HCT116 (cell line): ENCODE measurements at regions not wholly inside any gene's neighbourhood (a gene's known extent, or its start where the extent isn't known, plus 50 kb on each side); places are given as distances from the start of the nearest gene placed in this dataset.

ENCODE experiments used
- CBX3 ChIP-seq: IDR thresholded peaks from 2 replicates; pipeline ENCODE4 v1.6.1; 2012; ENCODE audit warnings: low read depth
- CEBPB ChIP-seq: IDR thresholded peaks from 2 replicates; pipeline ENCODE4 v1.6.1; 2012; ENCODE audit warnings: low read depth
- EZH2 ChIP-seq: fragments of 200-600 bp; sonication (generic); IDR thresholded peaks from 2 replicates; pipeline ENCODE4 v1.6.1; 2017; ENCODE audit warnings: antibody characterized with exemption, mixed run types
- POLR2A ChIP-seq: IDR thresholded peaks from 2 replicates; pipeline ENCODE4 v1.7.0; 2011; ENCODE audit warnings: borderline replicate concordance; ENCODE audit not compliant: insufficient read depth, insufficient read length; ENCODE audit errors: extremely low read depth
- POLR2AphosphoS5 ChIP-seq: IDR thresholded peaks from 2 replicates; pipeline ENCODE4 v1.6.1; 2011; ENCODE audit warnings: mild to moderate bottlenecking, low read depth, low read length, moderate library complexity
- SIN3A ChIP-seq: IDR thresholded peaks from 2 replicates; pipeline ENCODE4 v1.6.1; 2012; ENCODE audit warnings: low read depth
- SP1 ChIP-seq: IDR thresholded peaks from 2 replicates; pipeline ENCODE4 v1.6.1; 2012; ENCODE audit warnings: low read depth
- SRF ChIP-seq: IDR thresholded peaks from 2 replicates; pipeline ENCODE4 v1.6.1; 2012; ENCODE audit warnings: low read depth
- YY1 ChIP-seq: IDR thresholded peaks from 2 replicates; pipeline ENCODE4 v1.6.1; 2011; ENCODE audit warnings: low read length, low read depth, moderate library complexity, mild to moderate bottlenecking; ENCODE audit not compliant: insufficient replicate concordance; ENCODE audit errors: extremely low read depth
- TF ChIP-seq, protein P1 (sequence below), 3 experiments: fragments of 200-600 bp in 1 of 3; sonication (generic) in 1 of 3; IDR thresholded peaks in 2 of 3; conservative IDR thresholded peaks in 1 of 3; 2 replicates each; pipeline ENCODE4 v1.5.1; 2012 to 2017; ENCODE audit warnings: low read depth in 2 of 3, low read length in 2 of 3, antibody characterized with exemption in 1 of 3, borderline replicate concordance in 1 of 3, control low read depth in 1 of 3, mild to moderate bottlenecking in 1 of 3, mixed read lengths in 1 of 3, mixed run types in 1 of 3, moderate library complexity in 1 of 3; ENCODE audit not compliant: insufficient read depth in 1 of 3
- TF ChIP-seq, protein P2 (sequence below): IDR thresholded peaks from 2 replicates; pipeline ENCODE4 v1.6.1; 2012
- TF ChIP-seq, protein P3 (sequence below): IDR thresholded peaks from 2 replicates; pipeline ENCODE4 v1.6.1; 2012; ENCODE audit warnings: low read depth
- TF ChIP-seq, protein P4 (sequence below): IDR thresholded peaks from 2 replicates; pipeline ENCODE4 v1.6.1; 2012

DNA sequence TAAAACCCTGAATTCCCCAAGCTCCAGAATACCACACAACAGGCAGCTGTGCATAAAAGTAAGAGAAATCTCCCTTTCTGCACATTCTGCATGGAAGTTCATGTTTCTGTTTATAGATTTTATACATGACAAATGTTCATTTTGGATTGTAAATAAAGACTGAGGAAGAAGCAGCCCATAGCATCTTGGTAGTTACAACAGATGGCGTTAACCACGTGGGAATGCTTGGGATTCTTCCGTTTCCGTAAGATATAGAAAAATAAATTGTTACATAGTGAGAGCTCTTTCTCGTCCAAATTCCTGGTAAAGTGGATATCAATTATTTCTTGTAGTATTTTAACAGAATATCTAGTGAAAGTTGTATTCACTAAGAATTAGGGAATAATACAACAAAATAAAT, 1016.5 kb downstream of the GRM8 start:
- TF ChIP-seq SP1 (no peak), CBX3 (no peak), POLR2A (no peak), YY1 (no peak), EZH2 (no peak), SIN3A (no peak), SRF (no peak), CEBPB (no peak), POLR2AphosphoS5 (no peak)
- TF ChIP-seq, protein P1, sequence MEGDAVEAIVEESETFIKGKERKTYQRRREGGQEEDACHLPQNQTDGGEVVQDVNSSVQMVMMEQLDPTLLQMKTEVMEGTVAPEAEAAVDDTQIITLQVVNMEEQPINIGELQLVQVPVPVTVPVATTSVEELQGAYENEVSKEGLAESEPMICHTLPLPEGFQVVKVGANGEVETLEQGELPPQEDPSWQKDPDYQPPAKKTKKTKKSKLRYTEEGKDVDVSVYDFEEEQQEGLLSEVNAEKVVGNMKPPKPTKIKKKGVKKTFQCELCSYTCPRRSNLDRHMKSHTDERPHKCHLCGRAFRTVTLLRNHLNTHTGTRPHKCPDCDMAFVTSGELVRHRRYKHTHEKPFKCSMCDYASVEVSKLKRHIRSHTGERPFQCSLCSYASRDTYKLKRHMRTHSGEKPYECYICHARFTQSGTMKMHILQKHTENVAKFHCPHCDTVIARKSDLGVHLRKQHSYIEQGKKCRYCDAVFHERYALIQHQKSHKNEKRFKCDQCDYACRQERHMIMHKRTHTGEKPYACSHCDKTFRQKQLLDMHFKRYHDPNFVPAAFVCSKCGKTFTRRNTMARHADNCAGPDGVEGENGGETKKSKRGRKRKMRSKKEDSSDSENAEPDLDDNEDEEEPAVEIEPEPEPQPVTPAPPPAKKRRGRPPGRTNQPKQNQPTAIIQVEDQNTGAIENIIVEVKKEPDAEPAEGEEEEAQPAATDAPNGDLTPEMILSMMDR (IDR thresholded peaks at IDR 0.05 in 2 of 3, conservative IDR thresholded peaks at IDR 0.05 in 1 of 3; ENCODE audit: borderline replicate concordance in 1 of 3, insufficient read depth in 1 of 3, low read depth in 2 of 3, low read length in 2 of 3): no peak
- TF ChIP-seq, protein P2, sequence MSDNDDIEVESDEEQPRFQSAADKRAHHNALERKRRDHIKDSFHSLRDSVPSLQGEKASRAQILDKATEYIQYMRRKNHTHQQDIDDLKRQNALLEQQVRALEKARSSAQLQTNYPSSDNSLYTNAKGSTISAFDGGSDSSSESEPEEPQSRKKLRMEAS: no peak
- TF ChIP-seq, protein P3, sequence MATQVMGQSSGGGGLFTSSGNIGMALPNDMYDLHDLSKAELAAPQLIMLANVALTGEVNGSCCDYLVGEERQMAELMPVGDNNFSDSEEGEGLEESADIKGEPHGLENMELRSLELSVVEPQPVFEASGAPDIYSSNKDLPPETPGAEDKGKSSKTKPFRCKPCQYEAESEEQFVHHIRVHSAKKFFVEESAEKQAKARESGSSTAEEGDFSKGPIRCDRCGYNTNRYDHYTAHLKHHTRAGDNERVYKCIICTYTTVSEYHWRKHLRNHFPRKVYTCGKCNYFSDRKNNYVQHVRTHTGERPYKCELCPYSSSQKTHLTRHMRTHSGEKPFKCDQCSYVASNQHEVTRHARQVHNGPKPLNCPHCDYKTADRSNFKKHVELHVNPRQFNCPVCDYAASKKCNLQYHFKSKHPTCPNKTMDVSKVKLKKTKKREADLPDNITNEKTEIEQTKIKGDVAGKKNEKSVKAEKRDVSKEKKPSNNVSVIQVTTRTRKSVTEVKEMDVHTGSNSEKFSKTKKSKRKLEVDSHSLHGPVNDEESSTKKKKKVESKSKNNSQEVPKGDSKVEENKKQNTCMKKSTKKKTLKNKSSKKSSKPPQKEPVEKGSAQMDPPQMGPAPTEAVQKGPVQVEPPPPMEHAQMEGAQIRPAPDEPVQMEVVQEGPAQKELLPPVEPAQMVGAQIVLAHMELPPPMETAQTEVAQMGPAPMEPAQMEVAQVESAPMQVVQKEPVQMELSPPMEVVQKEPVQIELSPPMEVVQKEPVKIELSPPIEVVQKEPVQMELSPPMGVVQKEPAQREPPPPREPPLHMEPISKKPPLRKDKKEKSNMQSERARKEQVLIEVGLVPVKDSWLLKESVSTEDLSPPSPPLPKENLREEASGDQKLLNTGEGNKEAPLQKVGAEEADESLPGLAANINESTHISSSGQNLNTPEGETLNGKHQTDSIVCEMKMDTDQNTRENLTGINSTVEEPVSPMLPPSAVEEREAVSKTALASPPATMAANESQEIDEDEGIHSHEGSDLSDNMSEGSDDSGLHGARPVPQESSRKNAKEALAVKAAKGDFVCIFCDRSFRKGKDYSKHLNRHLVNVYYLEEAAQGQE: no peak
- TF ChIP-seq, protein P4, sequence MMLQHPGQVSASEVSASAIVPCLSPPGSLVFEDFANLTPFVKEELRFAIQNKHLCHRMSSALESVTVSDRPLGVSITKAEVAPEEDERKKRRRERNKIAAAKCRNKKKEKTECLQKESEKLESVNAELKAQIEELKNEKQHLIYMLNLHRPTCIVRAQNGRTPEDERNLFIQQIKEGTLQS: no peak
